DND-41 (cell line): ENCODE measurements at regions not wholly inside any gene's neighbourhood (a gene's known extent, or its start where the extent isn't known, plus 50 kb on each side); places are given as distances from the start of the nearest gene placed in this dataset.

Experiments
- ATAC-seq: fragments of 200-7000 bp; cut with Tn5 transposase; 3 replicates; pipeline ENCODE4 v1.9.1; 2021; ENCODE audit warnings: low read depth; ENCODE audit not compliant: insufficient read depth
- DNase-seq: peaks from one replicate; pipeline ENCODE4 v3.0.0-alpha.2; 2020
- H2AFZ ChIP-seq: 2 replicates; pipeline ENCODE4 v1.6.0; 2012; ENCODE audit warnings: low read depth, low read length
- H3K27ac ChIP-seq: 2 replicates; pipeline ENCODE4 v1.5.1; 2012; ENCODE audit warnings: low read length, inconsistent platforms
- H3K27me3 ChIP-seq: fragments of 200-600 bp; sonication (generic); 2 replicates; pipeline ENCODE4 v1.6.0; 2012; ENCODE audit warnings: low read length, mild to moderate bottlenecking, inconsistent platforms; ENCODE audit not compliant: insufficient read depth, poor library complexity
- H3K36me3 ChIP-seq: 2 replicates; pipeline ENCODE4 v1.5.1; 2012; ENCODE audit warnings: low read length, inconsistent platforms; ENCODE audit not compliant: insufficient read depth
- H3K4me1 ChIP-seq: 2 replicates; pipeline ENCODE4 v1.5.1; 2012; ENCODE audit warnings: mild to moderate bottlenecking, low read length; ENCODE audit not compliant: insufficient read depth
- H3K4me2 ChIP-seq: 2 replicates; pipeline ENCODE4 v1.6.0; 2012; ENCODE audit warnings: mild to moderate bottlenecking, moderate library complexity, low read length, inconsistent platforms; ENCODE audit not compliant: insufficient read depth
- H3K4me3 ChIP-seq, 2 experiments: fragments of 200-600 bp in 1 of 2; shearing (Covaris generic) in 1 of 2; 2 replicates each; pipeline ENCODE4 v1.5.1; 2012 to 2016; ENCODE audit warnings: inconsistent platforms in 2 of 2, low read length in 2 of 2, mild to moderate bottlenecking in 2 of 2, low read depth in 1 of 2, moderate library complexity in 1 of 2
- H3K79me2 ChIP-seq: 2 replicates; pipeline ENCODE4 v1.6.0; 2012; ENCODE audit warnings: low read length, inconsistent platforms; ENCODE audit not compliant: insufficient read depth
- H3K9ac ChIP-seq: 2 replicates; pipeline ENCODE4 v1.6.0; 2012; ENCODE audit warnings: low read depth, mild to moderate bottlenecking, inconsistent platforms, low read length, moderate library complexity
- H3K9me3 ChIP-seq: 2 replicates; pipeline ENCODE4 v1.5.1; 2012; ENCODE audit warnings: low read length, moderate library complexity, mild to moderate bottlenecking, inconsistent platforms; ENCODE audit not compliant: insufficient read depth, severe bottlenecking
- H4K20me1 ChIP-seq: 2 replicates; pipeline ENCODE4 v1.6.0; 2012; ENCODE audit warnings: low read length; ENCODE audit not compliant: insufficient read depth
- EZH2 ChIP-seq: IDR thresholded peaks from 3 replicates; pipeline ENCODE4 v1.6.1; 2012; ENCODE audit warnings: borderline replicate concordance, low read depth, mild to moderate bottlenecking, moderate library complexity, low read length, inconsistent platforms; ENCODE audit not compliant: severe bottlenecking
- TF ChIP-seq, protein P1 (sequence below): IDR thresholded peaks from 2 replicates; pipeline ENCODE4 v1.5.1; 2012; ENCODE audit warnings: borderline replicate concordance, low read length, moderate library complexity, mild to moderate bottlenecking; ENCODE audit not compliant: poor library complexity, severe bottlenecking; ENCODE audit errors: extremely low read depth

- H3K79me2 ChIP-seq = no peaks in the 10 kb centered on the region
- no peaks in the 10 kb centered on the region for H3K36me3 ChIP-seq
- TF ChIP-seq, protein P1, sequence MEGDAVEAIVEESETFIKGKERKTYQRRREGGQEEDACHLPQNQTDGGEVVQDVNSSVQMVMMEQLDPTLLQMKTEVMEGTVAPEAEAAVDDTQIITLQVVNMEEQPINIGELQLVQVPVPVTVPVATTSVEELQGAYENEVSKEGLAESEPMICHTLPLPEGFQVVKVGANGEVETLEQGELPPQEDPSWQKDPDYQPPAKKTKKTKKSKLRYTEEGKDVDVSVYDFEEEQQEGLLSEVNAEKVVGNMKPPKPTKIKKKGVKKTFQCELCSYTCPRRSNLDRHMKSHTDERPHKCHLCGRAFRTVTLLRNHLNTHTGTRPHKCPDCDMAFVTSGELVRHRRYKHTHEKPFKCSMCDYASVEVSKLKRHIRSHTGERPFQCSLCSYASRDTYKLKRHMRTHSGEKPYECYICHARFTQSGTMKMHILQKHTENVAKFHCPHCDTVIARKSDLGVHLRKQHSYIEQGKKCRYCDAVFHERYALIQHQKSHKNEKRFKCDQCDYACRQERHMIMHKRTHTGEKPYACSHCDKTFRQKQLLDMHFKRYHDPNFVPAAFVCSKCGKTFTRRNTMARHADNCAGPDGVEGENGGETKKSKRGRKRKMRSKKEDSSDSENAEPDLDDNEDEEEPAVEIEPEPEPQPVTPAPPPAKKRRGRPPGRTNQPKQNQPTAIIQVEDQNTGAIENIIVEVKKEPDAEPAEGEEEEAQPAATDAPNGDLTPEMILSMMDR = no peak
- no peak for TF ChIP-seq EZH2
- 0 out of 2 replicates have a peak overlapping the region, but pooled peaks have one; percentile 47 for H2AFZ ChIP-seq
- peaks cover 50% of the 10 kb centered on the region for H3K4me1 ChIP-seq
- ATAC-seq = peak; percentile 77
- peak overlapping the region; percentile 44 for H3K4me2 ChIP-seq
- 0 out of 4 replicates have a peak overlapping the region, but pooled peaks of 1 of the 2 experiments have one; percentile 17 for H3K4me3 ChIP-seq
- H3K27ac ChIP-seq = peak overlapping the region; percentile 93
- peaks cover 9% of the 10 kb centered on the region for H3K9me3 ChIP-seq
- peak; percentile 69 for DNase-seq
- no peaks in the 10 kb centered on the region for H4K20me1 ChIP-seq
- H3K9ac ChIP-seq = no peak overlapping the region
- no peaks in the 10 kb centered on the region for H3K27me3 ChIP-seq
Measured at GRCh38 chr6:153208706-153209105, 77.6 kb upstream of the RGS17 start.

DNA sequence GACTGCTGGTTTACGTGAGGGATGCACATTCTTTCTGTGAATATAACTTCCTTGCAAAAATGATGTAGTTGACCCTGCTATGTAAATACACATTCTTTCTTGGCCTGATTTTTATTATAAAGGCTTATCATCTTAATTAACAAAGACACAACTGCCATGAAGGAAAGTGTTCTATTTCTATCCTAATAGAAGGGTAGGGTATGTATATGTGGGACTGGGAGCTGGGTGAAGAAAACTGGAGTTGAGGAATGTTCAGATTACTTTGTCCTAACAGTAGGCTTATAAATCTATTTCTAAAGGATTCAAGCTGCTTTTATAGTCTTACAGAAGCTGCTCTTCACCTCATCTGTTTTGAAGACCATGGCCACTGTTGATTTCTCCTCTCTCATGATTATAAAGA lies 76.5 kb upstream of the RGS17 start:
- Histone ChIP-seq H3K9ac (no peak overlapping the region), H3K4me2 (no peak overlapping the region), H3K9me3 (peaks cover 9% of the 10 kb centered on the region), H4K20me1 (no peaks in the 10 kb centered on the region), H2AFZ (no peak overlapping the region), H3K36me3 (no peaks in the 10 kb centered on the region), H3K4me1 (peaks cover 48% of the 10 kb centered on the region), H3K79me2 (no peaks in the 10 kb centered on the region), H3K4me3 (no peak overlapping the region), H3K27ac (peak overlapping the region; percentile 93; the same call in 1 of the 2 replicates), H3K27me3 (no peaks in the 10 kb centered on the region)
- ATAC-seq (no peak), DNase-seq (no peak)
- TF ChIP-seq EZH2 = no peak
- TF ChIP-seq, protein P1 = no peak

- no peak overlapping the region for H3K4me2 ChIP-seq
- no peak overlapping the region for H3K27ac ChIP-seq
- no peaks in the 10 kb centered on the region for H3K79me2 ChIP-seq
- no peak for TF ChIP-seq EZH2
- TF ChIP-seq, protein P1 = no peak
- H3K4me3 ChIP-seq = no peak overlapping the region
- H3K9ac ChIP-seq = no peak overlapping the region
- H3K27me3 ChIP-seq = no peaks in the 10 kb centered on the region
- H3K36me3 ChIP-seq = no peaks in the 10 kb centered on the region
- H3K9me3 ChIP-seq = peaks cover 9% of the 10 kb centered on the region
- no peaks in the 10 kb centered on the region for H4K20me1 ChIP-seq
- no peak for DNase-seq
- no peak for ATAC-seq
- H2AFZ ChIP-seq = no peak overlapping the region
- peaks cover 42% of the 10 kb centered on the region for H3K4me1 ChIP-seq
Measured at GRCh38 chr6:153207006-153207405, 75.9 kb upstream of the RGS17 start.
